ENCODE measurements at regions not wholly inside any gene's neighbourhood (a gene's known extent, or its start where the extent isn't known, plus 50 kb on each side); places are given as distances from the start of the nearest gene placed in this dataset.
A peak's percentile ranks its signal among the peaks of the same experiment; 100 is the strongest.

DNA sequence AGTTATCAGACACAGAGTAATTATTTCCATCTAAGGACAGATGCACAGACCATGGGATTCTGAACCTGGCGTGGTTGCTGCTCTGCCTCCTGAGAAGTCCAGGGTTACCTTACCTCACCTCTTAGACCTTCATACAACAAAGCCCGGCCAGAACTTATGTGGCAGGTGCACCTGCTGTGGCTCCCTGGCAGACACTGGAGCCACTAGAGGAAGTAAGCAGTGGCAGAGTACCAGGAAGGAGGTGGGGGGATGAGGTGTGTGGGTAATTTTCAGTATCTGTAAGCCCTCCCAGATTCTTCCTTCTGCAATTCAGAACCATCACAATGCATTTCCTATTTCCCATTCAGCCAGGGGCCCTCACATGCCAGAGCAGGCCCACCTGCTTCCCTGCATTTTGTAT is 106.1 kb upstream of the DOCK9 start:
- Histone ChIP-seq H4K20me1 (ENCODE audit: control insufficient read depth, insufficient read depth, low read depth, low read length) (no peaks in the 10 kb centered on the region), H3K79me2 (ENCODE audit: control insufficient read depth, low read length) (no peaks in the 10 kb centered on the region), H3K4me3 (ENCODE audit: low read length) (no peak overlapping the region), H3K4me2 (ENCODE audit: low read length) (no peak overlapping the region), H3K27me3 (ENCODE audit: control insufficient read depth, low read length) (peaks cover 32% of the 10 kb centered on the region), H3K27ac (ENCODE audit: low read depth, low read length) (no peak overlapping the region), H3K4me1 (ENCODE audit: control insufficient read depth, low read length) (peaks cover 32% of the 10 kb centered on the region), H3K36me3 (ENCODE audit: control insufficient read depth, low read length) (no peaks in the 10 kb centered on the region), H3K9me3 (ENCODE audit: control insufficient read depth, insufficient read depth, low read length) (no peaks in the 10 kb centered on the region), H3K9me2 (replicated peaks; ENCODE audit: control insufficient read depth, low read length) (no peaks in the 10 kb centered on the region), H3F3A (ENCODE audit: control insufficient read depth, insufficient read depth) (peaks cover 9% of the 10 kb centered on the region)
- TF ChIP-seq CTCF (IDR thresholded peaks at IDR 0.05; ENCODE audit: low read depth, low read length, poor library complexity, severe bottlenecking) (no peak), EZH2phosphoT487 (IDR thresholded peaks at IDR 0.05; ENCODE audit: borderline replicate concordance, low read length) (no peak)

GRCh38 chr13:99085139-99085807 is 107.4 kb upstream of the DOCK9 start:
- Histone ChIP-seq H4K20me1 (ENCODE audit: control insufficient read depth, insufficient read depth, low read depth, low read length) (no peaks in the 10 kb centered on the region), H3K27ac (ENCODE audit: low read depth, low read length) (no peak overlapping the region), H3K9me2 (replicated peaks; ENCODE audit: control insufficient read depth, low read length) (no peaks in the 10 kb centered on the region), H3K4me2 (ENCODE audit: low read length) (peak overlapping the region; percentile 62), H3K79me2 (ENCODE audit: control insufficient read depth, low read length) (no peaks in the 10 kb centered on the region), H3K36me3 (ENCODE audit: control insufficient read depth, low read length) (no peaks in the 10 kb centered on the region), H3K27me3 (ENCODE audit: control insufficient read depth, low read length) (peaks cover 34% of the 10 kb centered on the region), H3K4me3 (ENCODE audit: low read length) (peak overlapping the region; percentile 31; the same call in 1 of the 2 replicates), H3K4me1 (ENCODE audit: control insufficient read depth, low read length) (peaks cover 32% of the 10 kb centered on the region), H3K9me3 (ENCODE audit: control insufficient read depth, insufficient read depth, low read length) (no peaks in the 10 kb centered on the region), H3F3A (ENCODE audit: control insufficient read depth, insufficient read depth) (peaks cover 9% of the 10 kb centered on the region)
- peak; percentile 82; the same call in 1 of the 2 replicates for TF ChIP-seq EZH2phosphoT487 (IDR thresholded peaks at IDR 0.05; ENCODE audit: borderline replicate concordance, low read length)
- no peak for TF ChIP-seq CTCF (IDR thresholded peaks at IDR 0.05; ENCODE audit: low read depth, low read length, poor library complexity, severe bottlenecking)

- H3K79me2 ChIP-seq (ENCODE audit: control insufficient read depth, low read length): no peaks in the 10 kb centered on the region
- H3K9me2 ChIP-seq (replicated peaks; ENCODE audit: control insufficient read depth, low read length): no peaks in the 10 kb centered on the region
- peaks cover 32% of the 10 kb centered on the region for H3K4me1 ChIP-seq (ENCODE audit: control insufficient read depth, low read length)
- TF ChIP-seq CTCF (IDR thresholded peaks at IDR 0.05; ENCODE audit: low read depth, low read length, poor library complexity, severe bottlenecking) (no peak), EZH2phosphoT487 (IDR thresholded peaks at IDR 0.05; ENCODE audit: borderline replicate concordance, low read length) (peak; percentile 86; the same call in 1 of the 2 replicates)
- peak overlapping the region; percentile 62 for H3K4me3 ChIP-seq (ENCODE audit: low read length)
- peaks cover 9% of the 10 kb centered on the region for H3F3A ChIP-seq (ENCODE audit: control insufficient read depth, insufficient read depth)
- H4K20me1 ChIP-seq (ENCODE audit: control insufficient read depth, insufficient read depth, low read depth, low read length): no peaks in the 10 kb centered on the region
- no peak overlapping the region for H3K27ac ChIP-seq (ENCODE audit: low read depth, low read length)
- H3K27me3 ChIP-seq (ENCODE audit: control insufficient read depth, low read length): peaks cover 34% of the 10 kb centered on the region
- peak overlapping the region; percentile 62 for H3K4me2 ChIP-seq (ENCODE audit: low read length)
- H3K9me3 ChIP-seq (ENCODE audit: control insufficient read depth, insufficient read depth, low read length): no peaks in the 10 kb centered on the region
- H3K36me3 ChIP-seq (ENCODE audit: control insufficient read depth, low read length): no peaks in the 10 kb centered on the region
Observed at GRCh38 chr13:99085808-99086266, 108.0 kb upstream of the DOCK9 start.
